ENCODE measurements at regions not wholly inside any gene's neighbourhood (a gene's known extent, or its start where the extent isn't known, plus 50 kb on each side); places are given as distances from the start of the nearest gene placed in this dataset.

GRCh38 chr6:98560418-98560817 is 274.0 kb upstream of the POU3F2 start:
- H3K36me3 ChIP-seq (ENCODE audit: control insufficient read depth in 3 of 3, insufficient read depth in 3 of 3, low read length in 3 of 3): no peaks in the 10 kb centered on the region
- no peak overlapping the region for H3K27ac ChIP-seq (ENCODE audit: low read depth, low read length)
- H3K4me3 ChIP-seq (ENCODE audit: low read length in 3 of 3): no peak overlapping the region
- H3K9ac ChIP-seq (ENCODE audit: low read depth in 1 of 3, low read length in 3 of 3): no peak overlapping the region
- H3K27me3 ChIP-seq (ENCODE audit: control insufficient read depth in 3 of 3, insufficient read depth in 3 of 3, low read length in 3 of 3): no peaks in the 10 kb centered on the region
- no peaks in the 10 kb centered on the region for H3K4me1 ChIP-seq (ENCODE audit: control insufficient read depth in 3 of 3, insufficient read depth in 3 of 3, low read length in 3 of 3)
- no peaks in the 10 kb centered on the region for H3K9me3 ChIP-seq (ENCODE audit: control insufficient read depth in 3 of 3, low read length in 3 of 3)

- Histone ChIP-seq H3K4me1 (ENCODE audit: control insufficient read depth in 3 of 3, insufficient read depth in 3 of 3, low read length in 3 of 3) (no peaks in the 10 kb centered on the region), H3K9me3 (ENCODE audit: control insufficient read depth in 3 of 3, low read length in 3 of 3) (no peaks in the 10 kb centered on the region), H3K36me3 (ENCODE audit: control insufficient read depth in 3 of 3, insufficient read depth in 3 of 3, low read length in 3 of 3) (no peaks in the 10 kb centered on the region), H3K27ac (ENCODE audit: low read depth, low read length) (no peak overlapping the region), H3K4me3 (ENCODE audit: low read length in 3 of 3) (no peak overlapping the region), H3K9ac (ENCODE audit: low read depth in 1 of 3, low read length in 3 of 3) (no peak overlapping the region), H3K27me3 (ENCODE audit: control insufficient read depth in 3 of 3, insufficient read depth in 3 of 3, low read length in 3 of 3) (no peaks in the 10 kb centered on the region)
Measured at GRCh38 chr6:98560841-98561240, 273.5 kb upstream of the POU3F2 start.

GRCh38 chr6:98566126-98566525 is 268.2 kb upstream of the POU3F2 start:
- no peak overlapping the region for H3K9ac ChIP-seq (ENCODE audit: low read depth in 1 of 3, low read length in 3 of 3)
- no peaks in the 10 kb centered on the region for H3K9me3 ChIP-seq (ENCODE audit: control insufficient read depth in 3 of 3, low read length in 3 of 3)
- no peaks in the 10 kb centered on the region for H3K4me1 ChIP-seq (ENCODE audit: control insufficient read depth in 3 of 3, insufficient read depth in 3 of 3, low read length in 3 of 3)
- H3K4me3 ChIP-seq (ENCODE audit: low read length in 3 of 3): no peak overlapping the region
- no peaks in the 10 kb centered on the region for H3K27me3 ChIP-seq (ENCODE audit: control insufficient read depth in 3 of 3, insufficient read depth in 3 of 3, low read length in 3 of 3)
- H3K27ac ChIP-seq (ENCODE audit: low read depth, low read length): no peak overlapping the region
- no peaks in the 10 kb centered on the region for H3K36me3 ChIP-seq (ENCODE audit: control insufficient read depth in 3 of 3, insufficient read depth in 3 of 3, low read length in 3 of 3)

- H3K36me3 ChIP-seq (ENCODE audit: control insufficient read depth in 3 of 3, insufficient read depth in 3 of 3, low read length in 3 of 3): no peaks in the 10 kb centered on the region
- H3K4me1 ChIP-seq (ENCODE audit: control insufficient read depth in 3 of 3, insufficient read depth in 3 of 3, low read length in 3 of 3): no peaks in the 10 kb centered on the region
- H3K27me3 ChIP-seq (ENCODE audit: control insufficient read depth in 3 of 3, insufficient read depth in 3 of 3, low read length in 3 of 3): no peaks in the 10 kb centered on the region
- H3K9ac ChIP-seq (ENCODE audit: low read depth in 1 of 3, low read length in 3 of 3): no peak overlapping the region
- no peak overlapping the region for H3K4me3 ChIP-seq (ENCODE audit: low read length in 3 of 3)
- H3K9me3 ChIP-seq (ENCODE audit: control insufficient read depth in 3 of 3, low read length in 3 of 3): no peaks in the 10 kb centered on the region
- H3K27ac ChIP-seq (ENCODE audit: low read depth, low read length): no peak overlapping the region
Measured at GRCh38 chr6:98572579-98572978, 261.8 kb upstream of the POU3F2 start.

- no peaks in the 10 kb centered on the region for H3K9me3 ChIP-seq (ENCODE audit: control insufficient read depth in 3 of 3, low read length in 3 of 3)
- H3K4me3 ChIP-seq (ENCODE audit: low read length in 3 of 3): no peak overlapping the region
- no peaks in the 10 kb centered on the region for H3K27me3 ChIP-seq (ENCODE audit: control insufficient read depth in 3 of 3, insufficient read depth in 3 of 3, low read length in 3 of 3)
- no peak overlapping the region for H3K9ac ChIP-seq (ENCODE audit: low read depth in 1 of 3, low read length in 3 of 3)
- H3K4me1 ChIP-seq (ENCODE audit: control insufficient read depth in 3 of 3, insufficient read depth in 3 of 3, low read length in 3 of 3): no peaks in the 10 kb centered on the region
- no peaks in the 10 kb centered on the region for H3K36me3 ChIP-seq (ENCODE audit: control insufficient read depth in 3 of 3, insufficient read depth in 3 of 3, low read length in 3 of 3)
- H3K27ac ChIP-seq (ENCODE audit: low read depth, low read length): no peak overlapping the region
Measured at GRCh38 chr6:98574984-98575383, 259.4 kb upstream of the POU3F2 start.

GRCh38 chr6:98576791-98577190 is 257.6 kb upstream of the POU3F2 start:
- H3K36me3 ChIP-seq (ENCODE audit: control insufficient read depth in 3 of 3, insufficient read depth in 3 of 3, low read length in 3 of 3): no peaks in the 10 kb centered on the region
- no peaks in the 10 kb centered on the region for H3K4me1 ChIP-seq (ENCODE audit: control insufficient read depth in 3 of 3, insufficient read depth in 3 of 3, low read length in 3 of 3)
- H3K4me3 ChIP-seq (ENCODE audit: low read length in 3 of 3): no peak overlapping the region
- no peak overlapping the region for H3K9ac ChIP-seq (ENCODE audit: low read depth in 1 of 3, low read length in 3 of 3)
- H3K27me3 ChIP-seq (ENCODE audit: control insufficient read depth in 3 of 3, insufficient read depth in 3 of 3, low read length in 3 of 3): no peaks in the 10 kb centered on the region
- H3K27ac ChIP-seq (ENCODE audit: low read depth, low read length): no peak overlapping the region
- H3K9me3 ChIP-seq (ENCODE audit: control insufficient read depth in 3 of 3, low read length in 3 of 3): no peaks in the 10 kb centered on the region

GRCh38 chr6:98578016-98578415 is 256.4 kb upstream of the POU3F2 start:
- Histone ChIP-seq H3K27me3 (ENCODE audit: control insufficient read depth in 3 of 3, insufficient read depth in 3 of 3, low read length in 3 of 3) (no peaks in the 10 kb centered on the region), H3K4me3 (ENCODE audit: low read length in 3 of 3) (no peak overlapping the region), H3K9ac (ENCODE audit: low read depth in 1 of 3, low read length in 3 of 3) (no peak overlapping the region), H3K27ac (ENCODE audit: low read depth, low read length) (no peak overlapping the region), H3K4me1 (ENCODE audit: control insufficient read depth in 3 of 3, insufficient read depth in 3 of 3, low read length in 3 of 3) (no peaks in the 10 kb centered on the region), H3K9me3 (ENCODE audit: control insufficient read depth in 3 of 3, low read length in 3 of 3) (no peaks in the 10 kb centered on the region), H3K36me3 (ENCODE audit: control insufficient read depth in 3 of 3, insufficient read depth in 3 of 3, low read length in 3 of 3) (no peaks in the 10 kb centered on the region)

GRCh38 chr6:98579079-98579478 is 255.3 kb upstream of the POU3F2 start:
- no peak overlapping the region for H3K9ac ChIP-seq (ENCODE audit: low read depth in 1 of 3, low read length in 3 of 3)
- H3K27ac ChIP-seq (ENCODE audit: low read depth, low read length): no peak overlapping the region

GRCh38 chr6:98579941-98580340 is 254.4 kb upstream of the POU3F2 start:
- Histone ChIP-seq H3K9me3 (ENCODE audit: control insufficient read depth in 3 of 3, low read length in 3 of 3) (no peaks in the 10 kb centered on the region), H3K27ac (ENCODE audit: low read depth, low read length) (no peak overlapping the region), H3K27me3 (ENCODE audit: control insufficient read depth in 3 of 3, insufficient read depth in 3 of 3, low read length in 3 of 3) (no peaks in the 10 kb centered on the region), H3K4me1 (ENCODE audit: control insufficient read depth in 3 of 3, insufficient read depth in 3 of 3, low read length in 3 of 3) (no peaks in the 10 kb centered on the region), H3K36me3 (ENCODE audit: control insufficient read depth in 3 of 3, insufficient read depth in 3 of 3, low read length in 3 of 3) (no peaks in the 10 kb centered on the region), H3K4me3 (ENCODE audit: low read length in 3 of 3) (no peak overlapping the region), H3K9ac (ENCODE audit: low read depth in 1 of 3, low read length in 3 of 3) (no peak overlapping the region)

More at GRCh38 chr6:98579079-98579478, 255.3 kb upstream of the POU3F2 start:
- H3K36me3 ChIP-seq (ENCODE audit: control insufficient read depth in 3 of 3, insufficient read depth in 3 of 3, low read length in 3 of 3): no peaks in the 10 kb centered on the region
- H3K27me3 ChIP-seq (ENCODE audit: control insufficient read depth in 3 of 3, insufficient read depth in 3 of 3, low read length in 3 of 3): no peaks in the 10 kb centered on the region
- no peaks in the 10 kb centered on the region for H3K4me1 ChIP-seq (ENCODE audit: control insufficient read depth in 3 of 3, insufficient read depth in 3 of 3, low read length in 3 of 3)
- no peaks in the 10 kb centered on the region for H3K9me3 ChIP-seq (ENCODE audit: control insufficient read depth in 3 of 3, low read length in 3 of 3)
- H3K4me3 ChIP-seq (ENCODE audit: low read length in 3 of 3): no peak overlapping the region

- Histone ChIP-seq H3K9me3 (ENCODE audit: control insufficient read depth in 3 of 3, low read length in 3 of 3) (no peaks in the 10 kb centered on the region), H3K9ac (ENCODE audit: low read depth in 1 of 3, low read length in 3 of 3) (no peak overlapping the region), H3K27me3 (ENCODE audit: control insufficient read depth in 3 of 3, insufficient read depth in 3 of 3, low read length in 3 of 3) (peaks cover 0 to 3% (median 0%) of the 10 kb centered on the region in 3 donors)
Measured at GRCh38 chr6:98581705-98582104, 252.7 kb upstream of the POU3F2 start.

GRCh38 chr6:98583506-98583905 is 250.9 kb upstream of the POU3F2 start:
- no peak overlapping the region for H3K9ac ChIP-seq (ENCODE audit: low read depth in 1 of 3, low read length in 3 of 3)
- H3K4me3 ChIP-seq (ENCODE audit: low read length in 3 of 3): no peak overlapping the region
- H3K27ac ChIP-seq (ENCODE audit: low read depth, low read length): no peak overlapping the region
- H3K9me3 ChIP-seq (ENCODE audit: control insufficient read depth in 3 of 3, low read length in 3 of 3): no peaks in the 10 kb centered on the region
- H3K27me3 ChIP-seq (ENCODE audit: control insufficient read depth in 3 of 3, insufficient read depth in 3 of 3, low read length in 3 of 3): peaks cover 0 to 3% (median 0%) of the 10 kb centered on the region in 3 donors
- no peaks in the 10 kb centered on the region for H3K4me1 ChIP-seq (ENCODE audit: control insufficient read depth in 3 of 3, insufficient read depth in 3 of 3, low read length in 3 of 3)
- no peaks in the 10 kb centered on the region for H3K36me3 ChIP-seq (ENCODE audit: control insufficient read depth in 3 of 3, insufficient read depth in 3 of 3, low read length in 3 of 3)

More at GRCh38 chr6:98581705-98582104, 252.7 kb upstream of the POU3F2 start:
- Histone ChIP-seq H3K27ac (ENCODE audit: low read depth, low read length) (no peak overlapping the region), H3K36me3 (ENCODE audit: control insufficient read depth in 3 of 3, insufficient read depth in 3 of 3, low read length in 3 of 3) (no peaks in the 10 kb centered on the region), H3K4me3 (ENCODE audit: low read length in 3 of 3) (no peak overlapping the region), H3K4me1 (ENCODE audit: control insufficient read depth in 3 of 3, insufficient read depth in 3 of 3, low read length in 3 of 3) (no peaks in the 10 kb centered on the region)

All from skeletal muscle tissue (tissue), 3 donors.